A549 (cell line): ENCODE measurements at regions not wholly inside any gene's neighbourhood (a gene's known extent, or its start where the extent isn't known, plus 50 kb on each side); places are given as distances from the start of the nearest gene placed in this dataset.

Experiments
- ATAC-seq, 2 experiments: fragments of 200-7000 bp in 1 of 2; fragments of >200 bp in 1 of 2; cut with Nextera tagmentation in 1 of 2; cut with Tn5 transposase in 1 of 2; 3 replicates each; pipeline versions ENCODE4 v1.8.0 to v1.9.1; 2018 to 2020; ENCODE audit warnings: mild to moderate bottlenecking in 1 of 2, moderate library complexity in 1 of 2
- CTCF ChIA-PET: fragments of 300-600 bp; sonication (Branson Sonifier 250); formaldehyde crosslinking; extraction: SDS; loops from one replicate; lab custom pipeline; 2021; ENCODE audit warnings: antibody characterized with exemption, inconsistent platforms; lab: Yijun Ruan, JAX
- POLR2A ChIA-PET: fragments of 350-600 bp; formaldehyde crosslinking; extraction: SDS; loops from one replicate; lab custom pipeline; 2021; ENCODE audit warnings: antibody characterized with exemption, inconsistent platforms; lab: Yijun Ruan, JAX
- DNase-seq, 2 experiments: peaks; one replicate each; pipeline versions ENCODE4 v3.0.0 to v3.0.0-alpha.2; 2011 to 2016; ENCODE audit warnings: low read depth in 1 of 2, low spot score in 1 of 2
- FAIRE-seq: peaks from 2 replicates; lab custom pipeline; 2011; peaks lifted over from hg19 to GRCh38; lab: Jason Lieb, UNC
- H3K27ac ChIP-seq, 2 experiments: fragments of >200 bp; sonication (Bioruptor Twin); formaldehyde crosslinking; 3 replicates each; pipeline ENCODE4 v1.5.1; 2016 to 2017
- H3K4me1 ChIP-seq: fragments of >200 bp; sonication (Bioruptor Twin); formaldehyde crosslinking; 3 replicates; pipeline ENCODE4 v1.6.1; 2016
- H3K4me2 ChIP-seq: fragments of >200 bp; sonication (Bioruptor Twin); formaldehyde crosslinking; 3 replicates; pipeline ENCODE4 v1.6.1; 2016
- H3K4me3 ChIP-seq: fragments of >200 bp; sonication (Bioruptor Twin); formaldehyde crosslinking; 3 replicates; pipeline ENCODE4 v1.5.1; 2016
- H3K9me3 ChIP-seq: fragments of >200 bp; sonication (Bioruptor Twin); formaldehyde crosslinking; 3 replicates; pipeline ENCODE4 v1.6.1; 2016
- BHLHE40 ChIP-seq: IDR thresholded peaks from 2 replicates; pipeline ENCODE4 v1.6.1; 2012; ENCODE audit warnings: low read depth, low read length, inconsistent platforms
- CBX2 ChIP-seq: fragments of 200-600 bp; sonication (generic); IDR thresholded peaks from 2 replicates; pipeline ENCODE4 v1.6.1; 2016; ENCODE audit warnings: low read depth, mild to moderate bottlenecking, borderline replicate concordance
- CEBPB ChIP-seq, 2 experiments: fragments of >200 bp in 1 of 2; sonication (Bioruptor Twin) in 1 of 2; formaldehyde crosslinking in 1 of 2; IDR thresholded peaks; 2 replicates each; pipeline ENCODE4 v1.6.1; 2012 to 2016
- ESRRA ChIP-seq: fragments of 150-350 bp; IDR thresholded peaks from 2 replicates; pipeline ENCODE4 v1.6.1; 2014; ENCODE audit warnings: mild to moderate bottlenecking, low read length, borderline replicate concordance
- FOSB ChIP-seq: fragments of 250-450 bp; sonication (Bioruptor Pico); IDR thresholded peaks from 2 replicates; pipeline ENCODE4 v1.5.0; 2020; ENCODE audit warnings: mild to moderate bottlenecking, moderate library complexity
- FOSL2 ChIP-seq, 2 experiments: fragments of 450-650 bp in 1 of 2; fragments of >200 bp in 1 of 2; sonication (Bioruptor Twin) in 1 of 2; formaldehyde crosslinking; IDR thresholded peaks; 2 replicates each; pipeline versions ENCODE4 v1.5.0 to v1.6.1; 2016 to 2020; ENCODE audit warnings: mild to moderate bottlenecking in 1 of 2, moderate library complexity in 1 of 2
- HDAC2 ChIP-seq: fragments of 200-600 bp; sonication (generic); IDR thresholded peaks from 2 replicates; pipeline ENCODE4 v1.6.1; 2016
- HOXA7 ChIP-seq: fragments of 250-450 bp; sonication (Bioruptor Pico); IDR thresholded peaks from 2 replicates; pipeline ENCODE4 v1.5.0; 2020; ENCODE audit warnings: mild to moderate bottlenecking, moderate library complexity
- HOXB5 ChIP-seq: fragments of 250-450 bp; sonication (Bioruptor Pico); IDR thresholded peaks from 2 replicates; pipeline ENCODE4 v1.5.0; 2020; ENCODE audit warnings: mild to moderate bottlenecking, moderate library complexity
- JUN ChIP-seq, 2 experiments: fragments of >200 bp; sonication (Bioruptor Twin); formaldehyde crosslinking; IDR thresholded peaks; 2 replicates in 1 of 2; 3 replicates in 1 of 2; pipeline ENCODE4 v1.6.1; 2016 to 2017
- KDM1A ChIP-seq: fragments of 200-600 bp; sonication (generic); IDR thresholded peaks from 2 replicates; pipeline ENCODE4 v1.6.1; 2016; ENCODE audit warnings: low read depth, mild to moderate bottlenecking
- NR3C1 ChIP-seq: fragments of >200 bp; sonication (Bioruptor Twin); formaldehyde crosslinking; IDR thresholded peaks from 3 replicates; pipeline ENCODE4 v1.6.1; 2017
- POLR2A ChIP-seq: IDR thresholded peaks from 2 replicates; pipeline ENCODE4 v1.6.1; 2012; ENCODE audit warnings: mild to moderate bottlenecking, low read length
- POLR2AphosphoS2 ChIP-seq: conservative IDR thresholded peaks from 2 replicates; pipeline ENCODE4 v1.6.1; 2012; ENCODE audit warnings: low read length, improper control_type of control experiment, inconsistent platforms
- RARB ChIP-seq: fragments of 250-450 bp; sonication (Bioruptor Pico); IDR thresholded peaks from 2 replicates; pipeline ENCODE4 v1.8.0; 2021; ENCODE audit warnings: mild to moderate bottlenecking, moderate library complexity
- RNF2 ChIP-seq: fragments of 200-600 bp; sonication (generic); IDR thresholded peaks from 2 replicates; pipeline ENCODE4 v1.6.1; 2016; ENCODE audit warnings: low read depth, mild to moderate bottlenecking, antibody characterized with exemption, moderate library complexity, borderline replicate concordance
- SMC3 ChIP-seq: fragments of >200 bp; sonication (Bioruptor Twin); formaldehyde crosslinking; IDR thresholded peaks from 3 replicates; pipeline ENCODE4 v1.6.1; 2018; ENCODE audit warnings: inconsistent platforms
- SREBF2 ChIP-seq: fragments of 450-650 bp; IDR thresholded peaks from 2 replicates; pipeline ENCODE4 v1.6.1; 2014; ENCODE audit warnings: mild to moderate bottlenecking, moderate library complexity
- TP53 ChIP-seq: fragments of 250-450 bp; sonication (Bioruptor Pico); IDR thresholded peaks from 2 replicates; pipeline ENCODE4 v1.5.0; 2021; ENCODE audit warnings: mild to moderate bottlenecking, moderate library complexity
- ZNF302 ChIP-seq: fragments of 250-450 bp; sonication (Bioruptor Pico); IDR thresholded peaks from 2 replicates; pipeline ENCODE4 v1.9.0; 2021; ENCODE audit warnings: inconsistent platforms, mild to moderate bottlenecking, moderate library complexity
- ZSCAN20 ChIP-seq: fragments of 250-450 bp; sonication (Bioruptor Pico); IDR thresholded peaks from 2 replicates; pipeline ENCODE4 v1.8.0; 2022; ENCODE audit warnings: mild to moderate bottlenecking, moderate library complexity
- WGBS: methylation state at CpG from one replicate; pipeline ENCODE4 v1.1.6; 2017; ENCODE audit errors: missing lambda C conversion rate; 5-methylcytosine and 5-hydroxymethylcytosine counted together
- TF ChIP-seq, protein P1 (sequence below): IDR thresholded peaks from 2 replicates; pipeline ENCODE4 v1.6.1; 2012; ENCODE audit warnings: low read depth, borderline replicate concordance
- TF ChIP-seq, protein P2 (sequence below): fragments of >200 bp; sonication (Bioruptor Twin); formaldehyde crosslinking; IDR thresholded peaks from 3 replicates; pipeline ENCODE4 v1.6.1; 2016
- TF ChIP-seq, protein P3 (sequence below): fragments of >200 bp; sonication (Bioruptor Twin); formaldehyde crosslinking; IDR thresholded peaks from 2 replicates; pipeline ENCODE4 v1.6.1; 2016
- TF ChIP-seq, protein P4 (sequence below): fragments of >200 bp; sonication (Bioruptor Twin); formaldehyde crosslinking; IDR thresholded peaks from 3 replicates; pipeline ENCODE4 v1.5.1; 2016

DNA sequence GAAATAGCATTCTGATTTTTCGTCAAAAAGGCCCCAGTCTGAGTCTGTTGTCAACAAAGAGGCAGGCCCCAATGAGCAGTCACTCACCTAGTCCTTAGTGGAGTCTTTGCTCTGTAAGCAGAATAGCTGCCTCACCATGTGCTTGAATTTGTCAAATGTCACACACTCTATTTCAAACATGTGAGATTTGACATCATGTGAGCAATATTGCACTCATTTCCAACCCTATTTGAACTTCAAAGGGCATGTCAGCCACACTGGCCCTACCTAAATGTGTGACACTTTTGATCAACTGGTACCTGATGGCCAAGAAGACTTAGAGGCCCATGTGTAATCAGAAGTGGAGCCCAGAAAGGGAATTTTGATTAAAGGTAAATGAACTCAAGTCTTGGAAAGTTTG is 59.4 kb upstream of the PLAC1 start:
- Histone ChIP-seq H3K27ac (peak overlapping the region; percentile 78 to 82), H3K4me3 (no peak overlapping the region), H3K4me1 (peaks cover 20% of the 10 kb centered on the region), H3K4me2 (peak overlapping the region; percentile 63), H3K9me3 (peaks cover 4% of the 10 kb centered on the region; the same call in 2 of the 3 replicates)
- no peak for DNase-seq
- TF ChIP-seq FOSB (no peak), NR3C1 (no peak), RARB (CRISPR knock-in tag) (no peak), ZNF302 (CRISPR knock-in tag) (no peak), SREBF2 (no peak), FOSL2 (IDR thresholded peaks at IDR 0.05) (no peak), FOSL2 (CRISPR knock-in tag; IDR thresholded peaks at IDR 0.05) (no peak), TP53 (CRISPR knock-in tag) (no peak), KDM1A (no peak), SMC3 (no peak), HOXA7 (CRISPR knock-in tag) (no peak), ZSCAN20 (no peak), POLR2A (no peak), HOXB5 (CRISPR knock-in tag) (no peak), CBX2 (no peak), HDAC2 (no peak)
- TF ChIP-seq, protein P1, sequence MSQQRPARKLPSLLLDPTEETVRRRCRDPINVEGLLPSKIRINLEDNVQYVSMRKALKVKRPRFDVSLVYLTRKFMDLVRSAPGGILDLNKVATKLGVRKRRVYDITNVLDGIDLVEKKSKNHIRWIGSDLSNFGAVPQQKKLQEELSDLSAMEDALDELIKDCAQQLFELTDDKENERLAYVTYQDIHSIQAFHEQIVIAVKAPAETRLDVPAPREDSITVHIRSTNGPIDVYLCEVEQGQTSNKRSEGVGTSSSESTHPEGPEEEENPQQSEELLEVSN: no peak
- TF ChIP-seq, protein P2, sequence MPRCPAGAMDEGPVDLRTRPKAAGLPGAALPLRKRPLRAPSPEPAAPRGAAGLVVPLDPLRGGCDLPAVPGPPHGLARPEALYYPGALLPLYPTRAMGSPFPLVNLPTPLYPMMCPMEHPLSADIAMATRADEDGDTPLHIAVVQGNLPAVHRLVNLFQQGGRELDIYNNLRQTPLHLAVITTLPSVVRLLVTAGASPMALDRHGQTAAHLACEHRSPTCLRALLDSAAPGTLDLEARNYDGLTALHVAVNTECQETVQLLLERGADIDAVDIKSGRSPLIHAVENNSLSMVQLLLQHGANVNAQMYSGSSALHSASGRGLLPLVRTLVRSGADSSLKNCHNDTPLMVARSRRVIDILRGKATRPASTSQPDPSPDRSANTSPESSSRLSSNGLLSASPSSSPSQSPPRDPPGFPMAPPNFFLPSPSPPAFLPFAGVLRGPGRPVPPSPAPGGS: no peak
- TF ChIP-seq, protein P3, sequence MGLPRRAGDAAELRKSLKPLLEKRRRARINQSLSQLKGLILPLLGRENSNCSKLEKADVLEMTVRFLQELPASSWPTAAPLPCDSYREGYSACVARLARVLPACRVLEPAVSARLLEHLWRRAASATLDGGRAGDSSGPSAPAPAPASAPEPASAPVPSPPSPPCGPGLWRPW: no peak
- WGBS: 43% methylated on average over 1 of the region's 1 CpG
- ATAC-seq: no peak; a peak in 1 of 6 replicates
- POLR2A ChIA-PET: no interaction called here
- CTCF ChIA-PET: interaction anchor here (1.2 to 2.1 kb wide), 2 partner anchors 43 to 197 kb away, joined by 4 to 5 read pairs; no protein-coding TSS in a partner anchor
- no peak for FAIRE-seq

DNA sequence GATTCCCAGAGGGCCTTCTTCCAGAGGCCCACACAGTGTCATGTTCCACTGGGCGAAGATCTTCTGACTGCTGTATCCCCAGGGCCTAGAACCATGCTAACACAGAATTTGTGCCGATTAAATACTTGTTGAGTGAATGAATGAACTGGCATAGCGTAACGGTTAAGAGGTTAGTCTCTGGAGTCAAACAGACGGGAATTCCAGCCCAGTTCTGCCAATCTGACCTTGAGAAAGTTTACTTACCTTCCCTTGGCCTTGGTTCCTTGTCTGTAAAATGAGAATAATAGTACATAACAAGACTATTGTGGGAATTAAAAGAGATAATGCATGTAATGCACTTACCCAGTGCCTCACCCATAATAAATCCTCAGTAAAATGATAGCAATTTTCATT is 58.3 kb upstream of the PLAC1 start:
- CTCF ChIA-PET: interaction anchor here (1.3 to 2.1 kb wide), 2 partner anchors 37 to 196 kb away, joined by 3 to 5 read pairs; no protein-coding TSS in a partner anchor
- no peak for FAIRE-seq
- POLR2A ChIA-PET: no interaction called here

More for the DNA sequence above, 58.3 kb upstream of the PLAC1 start:
- H3K27ac ChIP-seq: peak overlapping the region in 1 of 2 experiments; percentile 82; a peak in 4 of 6 replicates
- DNase-seq (no peak), ATAC-seq (no peak)
- 92% methylated on average over 5 of the region's 5 CpGs for WGBS
- no peak overlapping the region for H3K4me2 ChIP-seq
- H3K4me1 ChIP-seq: peaks cover 20% of the 10 kb centered on the region
- H3K4me3 ChIP-seq: no peak overlapping the region
- no peaks in the 10 kb centered on the region for H3K9me3 ChIP-seq
- TF ChIP-seq BHLHE40 (no peak), HDAC2 (no peak), TP53 (CRISPR knock-in tag) (no peak), JUN (IDR thresholded peaks at IDR 0.05) (no peak), CEBPB (IDR thresholded peaks at IDR 0.05) (no peak), POLR2AphosphoS2 (no peak), ESRRA (no peak), RNF2 (no peak), SMC3 (no peak)
- TF ChIP-seq, protein P4, sequence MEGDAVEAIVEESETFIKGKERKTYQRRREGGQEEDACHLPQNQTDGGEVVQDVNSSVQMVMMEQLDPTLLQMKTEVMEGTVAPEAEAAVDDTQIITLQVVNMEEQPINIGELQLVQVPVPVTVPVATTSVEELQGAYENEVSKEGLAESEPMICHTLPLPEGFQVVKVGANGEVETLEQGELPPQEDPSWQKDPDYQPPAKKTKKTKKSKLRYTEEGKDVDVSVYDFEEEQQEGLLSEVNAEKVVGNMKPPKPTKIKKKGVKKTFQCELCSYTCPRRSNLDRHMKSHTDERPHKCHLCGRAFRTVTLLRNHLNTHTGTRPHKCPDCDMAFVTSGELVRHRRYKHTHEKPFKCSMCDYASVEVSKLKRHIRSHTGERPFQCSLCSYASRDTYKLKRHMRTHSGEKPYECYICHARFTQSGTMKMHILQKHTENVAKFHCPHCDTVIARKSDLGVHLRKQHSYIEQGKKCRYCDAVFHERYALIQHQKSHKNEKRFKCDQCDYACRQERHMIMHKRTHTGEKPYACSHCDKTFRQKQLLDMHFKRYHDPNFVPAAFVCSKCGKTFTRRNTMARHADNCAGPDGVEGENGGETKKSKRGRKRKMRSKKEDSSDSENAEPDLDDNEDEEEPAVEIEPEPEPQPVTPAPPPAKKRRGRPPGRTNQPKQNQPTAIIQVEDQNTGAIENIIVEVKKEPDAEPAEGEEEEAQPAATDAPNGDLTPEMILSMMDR: no peak
- TF ChIP-seq, protein P3: no peak
